IPS DF 4.7 (cell line): ENCODE measurements at regions not wholly inside any gene's neighbourhood (a gene's known extent, or its start where the extent isn't known, plus 50 kb on each side); places are given as distances from the start of the nearest gene placed in this dataset.

Experiments
- DNase-seq: peaks from one replicate; pipeline ENCODE4 v3.0.0-alpha.2; 2013; ENCODE audit warnings: low spot score; ENCODE audit errors: extremely low read depth

DNA sequence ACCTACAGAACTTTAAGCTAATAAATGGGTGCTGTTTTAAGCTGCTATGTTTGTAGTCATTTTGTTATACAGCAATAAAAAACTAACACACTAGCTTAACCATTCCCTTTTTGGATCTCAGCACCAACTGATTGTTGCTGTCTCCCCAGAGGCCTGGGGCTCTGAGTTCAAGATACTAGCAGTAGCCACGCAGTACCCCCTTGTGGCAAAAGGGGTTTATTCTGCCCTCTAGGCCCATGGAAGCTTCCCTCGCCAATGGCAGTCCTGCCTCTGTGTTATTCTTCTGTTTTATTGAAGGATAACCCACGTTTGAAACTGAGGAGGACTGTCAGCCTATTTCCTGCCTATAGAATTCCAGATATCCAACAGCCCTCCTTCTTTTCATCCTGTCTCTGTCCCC, 455.3 kb upstream of the ATP2B1 start:
- no peak for DNase-seq

- no peak for DNase-seq
Measured at GRCh38 chr12:90153827-90154226, 445.2 kb upstream of the ATP2B1 start.

DNA sequence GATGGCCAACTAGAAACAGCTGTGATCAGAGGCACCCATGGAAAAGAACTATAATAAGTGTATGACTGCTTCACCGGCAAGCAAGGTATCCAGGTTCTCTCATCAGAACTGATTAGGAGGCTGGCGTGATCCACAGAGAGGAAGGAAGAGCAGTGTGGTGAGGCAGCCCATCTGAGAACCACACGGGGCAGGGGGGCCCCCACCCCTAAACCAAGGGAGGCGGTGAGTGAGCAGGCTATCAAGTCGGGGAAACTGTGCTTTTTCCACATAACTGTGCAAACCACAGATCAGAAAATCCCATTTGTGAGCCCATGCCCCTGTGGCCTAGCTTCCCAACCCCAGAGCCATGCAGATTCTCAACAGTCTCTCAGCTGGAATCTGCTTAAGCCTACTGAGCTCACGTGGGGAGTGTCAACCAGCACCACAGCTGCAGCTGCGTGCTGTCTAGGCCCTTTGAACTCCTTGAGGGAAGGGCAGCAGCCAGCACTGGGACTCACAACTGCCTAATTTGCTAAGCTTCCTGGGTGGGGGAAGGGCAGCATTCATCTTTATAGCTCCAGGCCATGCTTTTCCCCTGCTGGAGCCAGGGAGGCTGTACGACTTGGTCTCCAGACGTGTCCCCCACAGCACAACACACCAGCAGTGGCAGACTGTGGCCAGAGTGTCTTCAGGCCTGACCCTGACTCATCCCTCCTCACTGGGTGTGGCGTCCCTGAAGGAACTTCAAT, 444.4 kb upstream of the ATP2B1 start:
- no peak for DNase-seq

- DNase-seq = no peak
Measured at GRCh38 chr12:90151491-90152015, 442.9 kb upstream of the ATP2B1 start.

GRCh38 chr12:90149453-90149852, 440.8 kb upstream of the ATP2B1 start:
- DNase-seq = no peak

GRCh38 chr12:90129366-90130030, 420.9 kb upstream of the ATP2B1 start:
- DNase-seq = no peak

DNA sequence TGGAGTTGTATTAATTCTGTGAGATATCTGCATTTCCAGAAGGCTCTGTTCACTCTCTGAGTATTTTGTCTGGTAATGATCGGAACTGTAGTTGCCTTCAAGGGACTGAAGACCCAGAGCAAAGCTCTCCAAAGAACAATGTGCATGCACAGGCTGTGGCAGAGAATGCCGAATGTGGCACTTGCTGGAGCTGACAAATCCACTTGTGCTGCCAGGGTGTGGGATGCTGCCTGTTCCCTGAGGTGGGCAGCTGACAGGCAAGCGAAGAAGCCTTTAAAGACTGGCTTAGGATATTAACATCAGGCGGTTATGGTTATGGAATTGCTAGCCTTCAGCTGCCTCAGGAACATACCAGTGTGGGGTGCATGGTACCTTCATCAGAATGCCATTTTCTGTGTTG, 419.9 kb upstream of the ATP2B1 start:
- DNase-seq = no peak

DNA sequence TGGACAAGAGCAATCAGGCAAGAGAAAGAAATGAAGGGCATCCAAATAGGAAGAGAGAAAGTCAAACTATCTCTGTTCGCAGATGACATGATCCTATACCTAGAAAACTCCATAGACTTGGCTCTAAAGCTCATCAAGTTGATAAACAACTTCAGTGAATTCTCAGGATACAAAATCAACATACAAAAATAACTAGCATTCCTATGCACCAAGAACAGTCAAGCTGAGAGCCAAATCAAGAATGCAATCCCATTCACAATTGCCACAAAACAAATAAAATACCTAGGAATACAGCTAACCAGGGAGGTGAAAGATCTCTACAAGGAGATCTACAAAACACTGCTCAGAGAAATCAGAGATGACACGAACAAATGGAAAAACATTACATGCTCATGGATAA, 417.5 kb upstream of the ATP2B1 start:
- no peak for DNase-seq

DNA sequence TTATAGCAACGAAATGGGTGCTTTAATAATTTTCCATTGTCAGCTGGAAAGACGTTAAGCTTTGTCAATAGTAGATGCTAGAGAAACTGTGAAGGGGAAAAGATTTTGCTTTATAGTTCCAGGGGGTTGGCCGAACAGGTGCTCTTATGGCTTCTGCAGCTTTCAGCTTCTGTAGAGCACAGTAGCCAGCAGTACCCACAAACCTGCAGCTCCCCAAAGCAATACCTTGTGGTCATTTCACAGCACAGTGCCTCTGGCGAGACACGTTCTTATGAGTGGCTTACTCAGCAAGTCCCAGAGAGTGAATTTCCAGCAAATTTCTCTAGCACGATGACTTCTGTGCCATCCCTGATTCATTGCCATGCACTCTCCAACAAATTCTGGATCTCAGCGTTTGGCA, 416.3 kb upstream of the ATP2B1 start:
- no peak for DNase-seq

DNA sequence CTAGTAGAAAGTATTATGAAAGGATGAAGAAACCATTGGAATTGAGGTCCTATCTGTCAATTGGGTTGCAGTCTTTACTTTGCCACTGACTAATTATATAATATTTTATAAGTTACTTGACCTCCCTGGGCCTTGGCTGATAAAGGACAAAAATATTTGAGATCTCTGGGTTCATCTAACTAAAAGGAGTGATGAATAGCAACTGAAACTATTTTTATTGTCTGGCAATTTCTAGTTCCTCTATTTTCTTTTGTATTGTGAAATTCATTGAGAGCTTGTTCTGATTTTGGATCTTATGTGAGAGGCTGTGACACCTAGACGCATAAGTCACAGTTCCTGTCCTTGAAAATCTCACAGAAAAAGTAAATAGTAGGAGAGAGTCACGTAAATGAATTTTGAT, 415.7 kb upstream of the ATP2B1 start:
- DNase-seq = no peak

GRCh38 chr12:90122681-90123080, 414.0 kb upstream of the ATP2B1 start:
- DNase-seq = no peak

DNA sequence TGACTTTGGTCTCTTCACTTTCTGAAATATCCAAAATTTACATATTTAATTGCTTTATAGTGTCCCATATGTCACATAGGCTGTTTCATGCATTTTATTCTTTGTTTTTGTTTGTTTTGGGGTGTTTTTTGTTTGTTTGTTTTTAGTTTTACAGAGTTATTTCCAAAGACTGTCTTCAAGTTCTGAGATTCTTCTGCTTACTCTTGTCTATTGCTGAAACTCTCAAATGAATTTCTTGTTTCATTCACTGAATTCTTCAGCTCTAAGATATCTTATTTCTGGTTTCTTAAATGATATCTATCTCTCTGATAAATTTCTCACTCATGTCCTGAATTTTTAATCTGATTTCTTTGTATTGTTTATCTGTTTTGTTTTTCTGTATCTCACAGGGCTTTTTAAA, 412.0 kb upstream of the ATP2B1 start:
- no peak for DNase-seq

- DNase-seq = no peak
Measured at GRCh38 chr12:90112666-90113065, 404.0 kb upstream of the ATP2B1 start.

DNA sequence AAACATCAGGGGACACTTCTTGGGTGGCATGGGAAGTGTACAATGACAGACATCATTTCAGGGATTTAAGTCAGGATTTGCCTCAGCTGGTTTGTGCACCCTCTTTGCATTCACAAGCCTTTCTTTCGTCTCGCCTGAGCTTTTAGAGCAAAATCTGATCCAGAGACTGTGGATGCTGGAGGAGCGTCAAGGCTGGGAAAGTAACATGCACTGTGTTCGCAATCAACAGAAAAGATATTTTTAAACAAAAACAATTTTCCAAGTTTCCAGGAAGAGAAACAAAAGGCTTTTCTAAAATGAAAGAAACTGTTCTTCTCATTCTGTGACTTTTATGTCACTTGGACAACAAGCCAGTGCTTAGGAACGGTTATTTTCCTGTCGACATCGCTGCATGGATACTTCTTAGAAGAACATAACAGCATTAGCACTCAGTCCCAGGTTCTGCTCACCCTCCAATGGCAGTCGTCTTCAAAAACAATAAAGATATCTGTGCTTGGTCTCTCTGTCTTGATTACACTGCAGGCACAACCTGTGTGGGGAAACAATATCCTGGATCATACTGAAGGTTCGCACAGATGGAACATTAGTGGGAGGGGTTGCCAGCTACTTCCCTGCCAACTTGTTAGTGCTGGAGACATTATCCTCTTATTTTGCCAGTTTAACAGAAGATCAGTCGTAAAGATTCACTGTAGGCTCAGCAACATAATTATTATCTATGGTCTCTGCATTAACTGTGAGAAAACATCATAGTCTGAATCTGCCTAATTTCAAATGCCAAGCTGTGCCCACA, 403.3 kb upstream of the ATP2B1 start:
- DNase-seq = no peak

DNA sequence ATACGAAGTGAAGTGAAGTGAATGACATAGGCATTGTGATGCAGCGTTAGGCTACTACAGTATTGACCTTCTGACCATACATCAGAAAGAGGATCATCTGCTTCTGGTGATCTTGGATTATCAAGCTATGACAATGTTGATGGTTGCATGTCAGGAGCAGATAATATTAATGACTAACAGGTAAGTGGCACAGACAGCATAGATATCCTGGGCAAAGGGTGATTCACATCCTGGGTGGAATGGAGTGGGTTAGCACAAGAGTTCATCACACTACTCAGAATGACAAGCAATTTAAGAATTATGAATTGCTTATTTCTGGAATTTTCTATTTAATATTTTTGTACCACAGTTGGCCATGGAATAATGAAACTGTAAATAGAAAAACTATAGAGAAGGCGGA, 397.9 kb upstream of the ATP2B1 start:
- DNase-seq = no peak

DNA sequence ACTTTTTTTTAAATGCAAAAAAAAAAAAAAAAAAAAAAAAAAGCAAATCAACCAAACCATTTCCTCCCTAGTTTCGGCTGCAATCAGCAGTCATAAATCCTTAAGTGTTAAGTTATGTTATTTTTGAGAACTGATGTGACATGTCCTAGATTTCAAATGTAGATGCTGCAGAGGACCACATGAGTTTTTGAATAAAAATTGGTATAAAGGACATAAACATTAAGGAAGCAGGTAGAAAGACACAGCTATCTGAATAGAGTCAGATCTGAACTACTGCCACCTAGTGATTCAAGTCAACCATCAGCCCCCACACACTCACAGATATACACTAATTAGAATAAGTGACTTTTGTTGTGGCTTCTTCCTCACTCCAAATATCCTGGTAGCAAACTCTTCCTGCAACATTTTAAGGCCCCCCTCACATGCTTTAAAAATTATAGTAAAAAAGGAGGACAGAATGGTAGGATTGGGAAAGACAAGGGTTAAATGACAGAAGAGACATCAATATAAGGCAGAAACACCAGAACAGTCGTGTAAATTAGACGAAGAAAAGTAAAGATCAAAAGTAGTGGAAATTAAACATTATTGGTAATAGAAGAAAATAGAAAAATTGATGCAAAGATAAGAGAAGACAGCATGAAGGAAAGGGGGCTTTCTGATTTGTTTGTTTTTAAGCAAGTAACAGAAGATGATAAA, 394.5 kb upstream of the ATP2B1 start:
- no peak for DNase-seq

DNA sequence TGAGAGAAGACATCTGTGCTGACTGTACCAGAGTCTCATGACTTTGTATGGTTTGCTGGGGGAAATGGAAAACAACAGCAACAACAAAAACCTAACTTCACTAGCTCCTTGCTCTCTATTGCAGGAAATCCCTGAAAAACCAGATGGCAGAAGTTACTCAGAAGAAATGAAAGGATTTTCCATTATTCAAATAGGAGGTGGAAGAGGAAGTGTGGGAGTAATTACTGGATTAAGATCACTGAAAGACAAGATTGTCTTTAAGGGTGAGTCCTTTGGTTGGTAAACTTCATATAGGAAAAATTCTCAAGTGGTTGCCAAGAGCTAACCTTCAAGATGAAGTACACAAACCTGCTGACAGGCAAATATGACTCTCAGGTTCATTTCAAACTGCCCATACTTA, 391.9 kb upstream of the ATP2B1 start:
- no peak for DNase-seq

DNA sequence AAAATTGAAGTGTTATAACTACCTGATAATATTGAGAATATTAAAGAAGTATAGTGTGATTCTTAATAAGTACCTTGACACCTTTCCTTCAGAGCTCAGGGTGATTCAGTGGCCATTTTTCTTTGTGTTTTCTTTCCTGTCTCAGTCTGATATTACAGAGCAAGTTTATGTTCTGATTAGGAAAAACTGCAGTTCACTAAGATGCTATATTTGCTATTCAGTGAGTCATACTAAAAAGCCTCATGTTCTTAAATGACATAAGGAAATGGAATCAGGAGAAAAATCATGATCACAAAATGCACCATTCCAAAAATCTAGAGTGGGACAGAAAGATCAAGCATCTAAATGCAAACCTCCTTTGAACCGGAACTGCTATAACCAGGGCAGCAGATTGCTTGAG, 390.6 kb upstream of the ATP2B1 start:
- no peak for DNase-seq

- no peak for DNase-seq
Measured at GRCh38 chr12:90098132-90098779, 389.6 kb upstream of the ATP2B1 start.

DNA sequence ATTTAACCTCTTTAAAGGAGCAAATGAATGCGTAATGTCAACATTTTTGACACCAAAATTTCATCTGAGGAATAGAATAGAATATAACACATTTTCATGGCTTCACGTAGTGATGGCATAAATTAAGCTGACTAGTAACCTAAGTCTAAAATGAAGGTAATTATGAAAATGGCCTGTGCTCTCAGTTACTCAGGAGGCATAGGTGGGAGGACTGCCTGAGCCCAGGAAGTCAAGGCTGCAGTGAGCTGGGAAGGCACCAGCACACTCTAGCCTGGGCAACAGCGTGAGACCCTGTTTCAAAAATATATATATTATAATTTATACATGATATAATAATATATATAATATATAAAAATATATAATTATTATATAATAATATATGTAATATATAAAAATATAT, 383.2 kb upstream of the ATP2B1 start:
- DNase-seq = no peak
